ENCODE measurements at regions not wholly inside any gene's neighbourhood (a gene's known extent, or its start where the extent isn't known, plus 50 kb on each side); places are given as distances from the start of the nearest gene placed in this dataset.
A peak's percentile ranks its signal among the peaks of the same experiment; 100 is the strongest.
"Not testable (repeated sequence)": the region's sequence is repeated elsewhere in the genome, so short reads cannot be mapped to it uniquely, and the experiment has no call there.

GRCh38 chr6:3962291-3963280 is 113.4 kb downstream of the FAM50B start:
- no peak for DNase-seq

- no peak for DNase-seq
These were observed 114.3 kb downstream of the FAM50B start for GRCh38 chr6:3963426-3963825.

- no peak for DNase-seq
These were observed 113.7 kb downstream of the FAM217A start for GRCh38 chr6:3965071-3965718.

GRCh38 chr6:3966426-3966825 is 112.5 kb downstream of the FAM217A start:
- no peak for DNase-seq

DNA sequence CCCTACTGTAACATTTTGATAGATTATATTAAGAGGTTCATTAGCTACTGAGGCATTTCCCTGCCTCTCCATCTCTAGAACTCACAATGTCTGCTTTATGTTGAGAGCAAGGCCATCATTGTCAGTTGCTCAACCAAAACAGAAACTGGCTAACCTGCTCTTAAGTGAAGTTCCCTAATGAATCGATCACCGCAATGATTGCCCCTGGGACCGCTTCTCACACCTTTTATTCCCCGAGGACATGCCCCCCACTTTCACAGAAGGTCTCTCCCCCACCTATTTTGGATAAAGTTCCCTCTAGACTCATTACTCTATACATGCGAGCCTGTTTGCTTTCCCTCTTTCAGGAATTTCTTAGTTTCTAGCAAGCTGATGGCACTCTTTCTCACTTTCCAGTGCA is 108.8 kb downstream of the FAM217A start:
- DNase-seq: no peak

- DNase-seq: not testable (repeated sequence)
These were observed 105.8 kb downstream of the FAM217A start for GRCh38 chr6:3973152-3973551.

DNA sequence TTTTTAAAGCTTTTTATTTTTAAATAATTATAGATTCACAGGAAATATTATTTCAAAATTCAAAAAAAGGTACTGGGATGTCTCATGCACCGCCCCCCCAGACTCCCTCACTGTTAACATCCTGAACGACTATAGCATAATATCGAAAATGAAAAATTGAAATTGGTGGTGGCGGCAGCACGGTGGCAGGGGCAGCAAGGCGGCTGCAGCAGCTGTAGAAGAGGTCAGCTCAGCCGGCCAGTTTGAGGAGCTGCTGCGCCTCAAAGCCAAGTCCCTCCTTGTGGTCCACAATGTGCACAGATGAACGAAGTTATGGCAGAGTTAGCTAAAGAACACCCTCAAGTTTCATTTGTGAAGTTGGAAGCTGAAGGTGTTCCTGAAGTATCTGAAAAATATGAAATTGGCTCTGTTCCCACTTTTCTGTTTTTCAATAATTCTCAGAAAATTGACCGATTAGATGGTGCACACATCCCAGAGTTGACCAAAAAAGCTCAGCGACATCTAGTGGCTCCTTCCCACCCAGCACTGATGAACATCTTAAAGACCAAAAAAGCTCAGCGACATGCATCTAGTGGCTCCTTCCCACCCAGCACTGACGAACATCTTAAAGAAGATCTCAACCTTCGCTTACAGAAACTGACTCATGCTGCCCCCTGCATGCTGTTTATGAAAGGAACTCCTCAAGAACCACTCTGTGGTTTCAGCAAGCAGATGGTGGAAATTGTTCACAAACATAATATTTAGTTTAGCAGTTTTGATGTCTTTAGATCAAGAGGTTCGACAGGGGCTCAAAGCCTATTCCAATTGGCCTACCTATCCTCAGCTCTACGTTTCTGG is 100.8 kb downstream of the FAM217A start:
- DNase-seq: no peak

GRCh38 chr6:3978966-3979365 is 100.0 kb downstream of the FAM217A start:
- DNase-seq: not testable (repeated sequence)

GRCh38 chr6:3981917-3982316 is 97.0 kb downstream of the FAM217A start:
- DNase-seq: no peak

- no peak for DNase-seq
These were observed 95.2 kb downstream of the FAM217A start for GRCh38 chr6:3983778-3984177.

- no peak for DNase-seq
These were observed 94.4 kb downstream of the FAM217A start for GRCh38 chr6:3984494-3984893.

GRCh38 chr6:3986241-3986640 is 92.7 kb downstream of the FAM217A start:
- no peak for DNase-seq

DNA sequence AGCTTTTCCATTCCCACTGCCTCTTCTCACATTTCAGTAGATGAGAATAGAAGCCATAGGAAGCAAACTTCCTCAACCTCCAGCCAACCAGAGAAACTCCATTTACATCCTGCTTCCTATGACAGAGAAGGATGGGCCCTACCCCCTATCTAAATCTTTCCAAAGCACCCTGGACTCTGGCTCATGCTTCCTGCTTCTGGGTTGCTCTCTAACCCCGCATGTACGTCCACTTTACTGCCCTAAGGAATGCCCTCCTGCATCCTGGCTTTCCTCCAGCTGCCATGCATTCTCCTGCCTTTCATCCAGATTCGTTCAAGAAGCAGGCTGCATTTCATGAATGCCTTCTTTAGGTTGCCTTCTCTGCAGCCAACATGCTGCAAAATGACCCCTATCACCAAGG is 91.9 kb downstream of the FAM217A start:
- DNase-seq: no peak

- DNase-seq: no peak
These were observed 91.4 kb downstream of the FAM217A start for GRCh38 chr6:3987576-3987975.

GRCh38 chr6:3990692-3991491 is 88.0 kb downstream of the FAM217A start:
- DNase-seq: peak; percentile 52 to 69

DNA sequence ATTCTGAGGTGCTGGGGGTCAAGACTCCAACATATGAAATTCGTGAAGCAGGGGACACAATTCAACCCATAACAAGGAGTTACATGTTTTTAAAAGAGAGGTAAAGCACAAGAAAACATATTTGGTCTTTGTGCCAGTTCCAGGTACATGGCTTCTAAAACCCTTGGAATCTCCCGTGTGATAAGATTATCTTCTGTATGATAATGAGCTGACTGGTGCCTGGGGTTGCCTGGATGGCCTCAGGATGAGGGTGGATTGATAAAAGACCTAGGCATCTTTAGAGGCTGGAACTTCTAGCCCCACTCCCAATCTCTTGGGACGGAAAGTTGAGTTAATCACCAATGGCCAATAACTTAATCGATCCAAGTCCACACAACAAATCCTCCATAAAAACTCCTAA is 87.0 kb downstream of the FAM217A start:
- no peak for DNase-seq

GRCh38 chr6:3996349-3996748 is 82.6 kb downstream of the FAM217A start:
- DNase-seq: no peak

DNA sequence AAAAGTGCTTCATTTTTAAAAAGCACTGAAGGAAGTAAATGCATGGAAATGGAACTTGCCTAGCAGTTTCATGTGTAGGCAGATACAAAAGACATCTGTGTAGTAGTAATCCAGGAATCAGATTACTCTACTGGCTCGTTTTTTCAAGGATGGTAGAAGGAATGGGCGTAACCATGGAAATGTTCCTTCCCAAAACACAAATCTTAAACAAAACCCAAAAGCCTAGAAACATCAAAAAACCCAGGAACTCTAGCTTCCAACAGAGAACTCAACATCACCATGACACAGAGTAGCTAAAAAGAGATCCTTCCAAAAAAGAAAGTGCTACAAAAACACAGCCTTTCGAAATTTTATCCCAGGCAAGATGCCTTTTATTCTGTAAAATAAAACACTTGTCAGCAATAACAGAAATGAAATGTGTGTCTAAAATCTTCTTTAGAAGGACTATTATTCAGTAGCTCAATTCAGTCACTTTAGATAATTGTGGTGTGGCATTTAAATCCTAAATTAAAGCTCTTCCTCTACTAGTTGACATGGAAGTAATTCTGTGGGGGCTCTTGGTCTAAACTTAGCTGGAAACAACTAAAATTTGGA is 81.7 kb downstream of the FAM217A start:
- DNase-seq: no peak

DNA sequence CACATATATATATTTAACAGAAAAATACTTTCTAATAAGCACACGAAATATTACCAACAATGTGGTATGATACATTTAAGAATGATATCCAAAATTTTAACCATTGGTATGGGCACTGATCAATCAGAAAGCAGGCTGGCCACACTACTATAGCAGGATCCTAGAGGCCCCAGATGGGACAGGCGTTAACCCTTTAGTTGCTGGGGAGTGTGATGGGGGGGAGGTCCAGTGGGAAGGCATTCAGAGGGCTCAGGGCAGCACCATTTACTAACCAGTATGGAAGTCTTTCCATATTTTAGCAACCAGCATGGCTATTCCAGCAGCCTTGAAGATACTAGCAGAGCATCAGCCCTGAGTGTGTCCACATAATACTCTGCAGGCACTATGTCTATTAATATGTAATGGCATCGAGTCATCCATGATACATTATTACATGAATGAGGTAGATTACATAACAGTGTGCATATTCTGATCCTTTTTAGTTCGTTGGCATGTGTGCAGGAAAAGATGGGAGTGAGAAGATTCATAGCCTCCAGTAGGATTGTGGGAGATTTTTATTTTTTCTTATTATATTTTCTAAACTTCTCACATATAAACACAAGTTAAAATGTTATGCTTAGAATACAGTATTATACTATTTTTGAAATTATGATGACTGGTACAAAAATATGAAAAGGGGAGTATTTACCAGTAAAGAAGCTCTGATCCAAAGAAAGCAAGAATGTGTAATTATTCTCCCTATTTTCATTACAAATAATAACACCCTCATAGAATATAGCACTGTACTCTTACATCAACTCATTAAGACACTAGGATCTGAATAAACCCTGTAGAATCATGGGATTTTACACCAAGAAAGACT is 78.9 kb downstream of the FAM217A start:
- DNase-seq: no peak

DNA sequence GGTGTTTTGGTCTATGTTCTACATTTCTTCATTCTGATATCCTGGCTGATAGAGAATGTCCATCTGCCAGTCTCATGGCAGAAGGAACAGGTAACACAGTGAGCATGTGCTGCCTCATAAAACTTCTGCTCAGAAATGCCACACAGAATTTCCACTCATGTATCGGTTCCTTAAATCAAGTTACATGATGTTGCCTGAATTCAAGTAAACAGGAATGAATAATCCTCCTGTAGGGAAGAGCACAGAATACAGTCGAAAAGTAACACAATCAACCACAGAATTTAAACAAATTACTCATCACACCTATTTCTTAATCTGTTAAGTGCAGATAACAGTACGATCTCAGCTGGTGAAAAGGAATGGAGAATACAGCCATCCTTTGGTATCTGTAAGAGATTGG is 74.7 kb downstream of the FAM217A start:
- no peak for DNase-seq

Data from SHP77 (cell line).